ENCODE measurements at regions not wholly inside any gene's neighbourhood (a gene's known extent, or its start where the extent isn't known, plus 50 kb on each side); places are given as distances from the start of the nearest gene placed in this dataset.

- TF ChIP-seq, protein P1, sequence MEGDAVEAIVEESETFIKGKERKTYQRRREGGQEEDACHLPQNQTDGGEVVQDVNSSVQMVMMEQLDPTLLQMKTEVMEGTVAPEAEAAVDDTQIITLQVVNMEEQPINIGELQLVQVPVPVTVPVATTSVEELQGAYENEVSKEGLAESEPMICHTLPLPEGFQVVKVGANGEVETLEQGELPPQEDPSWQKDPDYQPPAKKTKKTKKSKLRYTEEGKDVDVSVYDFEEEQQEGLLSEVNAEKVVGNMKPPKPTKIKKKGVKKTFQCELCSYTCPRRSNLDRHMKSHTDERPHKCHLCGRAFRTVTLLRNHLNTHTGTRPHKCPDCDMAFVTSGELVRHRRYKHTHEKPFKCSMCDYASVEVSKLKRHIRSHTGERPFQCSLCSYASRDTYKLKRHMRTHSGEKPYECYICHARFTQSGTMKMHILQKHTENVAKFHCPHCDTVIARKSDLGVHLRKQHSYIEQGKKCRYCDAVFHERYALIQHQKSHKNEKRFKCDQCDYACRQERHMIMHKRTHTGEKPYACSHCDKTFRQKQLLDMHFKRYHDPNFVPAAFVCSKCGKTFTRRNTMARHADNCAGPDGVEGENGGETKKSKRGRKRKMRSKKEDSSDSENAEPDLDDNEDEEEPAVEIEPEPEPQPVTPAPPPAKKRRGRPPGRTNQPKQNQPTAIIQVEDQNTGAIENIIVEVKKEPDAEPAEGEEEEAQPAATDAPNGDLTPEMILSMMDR (conservative IDR thresholded peaks at IDR 0.05; ENCODE audit: low read depth, low read length), result no peak
- TF ChIP-seq EZH2 (IDR thresholded peaks at IDR 0.05; ENCODE audit: low read length, unreplicated experiment), result no peak
Measured at GRCh38 chr11:79617561-79617960, 176.7 kb upstream of the TENM4 start.

Measured in PC-3 (cell line).